ENCODE measurements at regions not wholly inside any gene's neighbourhood (a gene's known extent, or its start where the extent isn't known, plus 50 kb on each side); places are given as distances from the start of the nearest gene placed in this dataset.
"Not testable (repeated sequence)": the region's sequence is repeated elsewhere in the genome, so short reads cannot be mapped to it uniquely, and the experiment has no call there.

DNA sequence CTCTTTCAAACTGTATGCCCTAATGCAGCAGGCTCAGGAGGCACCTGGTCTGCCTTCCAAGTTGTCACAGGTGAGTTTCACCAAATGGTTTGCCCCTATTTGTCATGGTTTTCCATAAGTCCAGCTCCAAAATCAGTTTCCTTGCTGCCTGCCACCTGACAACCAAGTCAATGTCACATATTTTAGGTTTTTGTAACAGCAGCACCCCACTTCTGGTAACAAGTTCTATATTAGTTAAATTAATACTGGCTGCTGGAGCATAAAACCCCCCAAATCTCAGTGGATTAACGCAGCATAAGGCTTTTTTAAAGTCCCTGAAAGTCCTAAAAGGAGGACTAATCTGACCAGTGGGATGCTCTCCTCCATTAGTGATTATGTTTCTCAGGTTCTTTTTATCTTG, 200.7 kb downstream of the RRAGC start:
- DNase-seq, result no peak

GRCh38 chr1:38657873-38658272, 201.7 kb downstream of the RRAGC start:
- no peak for DNase-seq

GRCh38 chr1:38657207-38657840, 202.2 kb downstream of the RRAGC start:
- DNase-seq, result no peak

DNA sequence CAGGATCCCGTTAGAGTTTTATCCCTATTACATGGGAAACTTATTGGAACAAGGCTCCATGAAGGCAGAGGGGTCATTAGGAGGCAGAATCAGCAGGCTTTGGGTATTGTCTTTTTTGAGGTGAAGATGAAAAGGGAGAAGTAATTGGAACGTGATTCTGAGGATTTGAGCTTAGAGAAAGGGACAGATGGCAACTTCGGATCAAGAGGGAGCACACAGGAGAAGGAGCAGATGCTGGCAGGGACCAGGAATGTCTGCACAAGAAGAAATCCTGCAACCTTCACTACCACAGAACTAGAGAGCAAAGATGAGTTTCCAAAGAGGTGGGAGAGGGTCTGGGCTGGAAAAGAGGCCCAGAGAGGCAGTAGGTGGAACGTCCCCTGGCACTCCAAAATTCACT, 202.8 kb downstream of the RRAGC start:
- no peak for DNase-seq

GRCh38 chr1:38652217-38652616, 207.4 kb downstream of the RRAGC start:
- DNase-seq, result no peak

GRCh38 chr1:38651669-38652068, 207.9 kb downstream of the RRAGC start:
- DNase-seq, result no peak

- DNase-seq, result no peak
Observed at GRCh38 chr1:38648417-38648816, 211.2 kb downstream of the RRAGC start.

DNA sequence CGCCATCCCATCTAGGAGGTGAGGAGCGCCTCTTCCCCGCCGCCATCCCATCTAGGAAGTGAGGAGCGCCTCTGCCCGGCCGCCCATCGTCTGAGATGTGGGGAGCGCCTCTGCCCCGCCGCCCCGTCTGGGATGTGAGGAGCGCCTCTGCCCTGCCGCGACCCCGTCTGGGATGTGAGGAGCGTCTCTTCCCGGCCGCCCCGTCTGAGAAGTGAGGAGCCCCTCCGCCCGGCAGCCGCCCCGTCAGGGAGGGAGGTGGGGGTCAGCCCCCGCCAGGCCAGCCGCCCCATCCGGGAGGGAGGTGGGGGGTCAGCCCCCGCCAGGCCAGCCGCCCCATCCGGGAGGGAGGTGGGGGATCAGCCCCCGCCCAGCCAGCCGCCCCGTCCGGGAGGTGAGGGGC, 212.2 kb downstream of the RRAGC start:
- not testable (repeated sequence) for DNase-seq

DNA sequence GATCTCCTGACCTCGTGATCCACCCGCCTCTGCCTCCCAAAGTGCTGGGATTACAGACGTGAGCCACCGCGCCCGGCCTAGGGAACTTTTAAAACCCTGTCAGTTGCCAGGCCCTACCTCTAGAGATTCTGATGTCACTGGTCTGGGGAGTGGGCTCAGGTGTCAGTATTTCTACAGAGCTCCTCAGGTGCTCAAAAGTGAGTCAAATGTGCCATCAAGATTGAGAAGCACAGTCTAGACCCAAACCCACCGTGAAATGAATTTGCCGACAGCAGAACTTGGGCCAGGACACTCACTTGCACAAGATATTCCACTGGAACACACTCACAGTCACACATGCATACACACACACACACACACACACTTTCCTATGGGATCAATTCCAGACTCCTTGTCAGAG, 215.5 kb downstream of the RRAGC start:
- DNase-seq, result no peak

- DNase-seq, result no peak
Observed at GRCh38 chr1:38641661-38642060, 217.9 kb downstream of the RRAGC start.

GRCh38 chr1:38640371-38640770, 219.2 kb downstream of the RRAGC start:
- DNase-seq, result no peak

DNA sequence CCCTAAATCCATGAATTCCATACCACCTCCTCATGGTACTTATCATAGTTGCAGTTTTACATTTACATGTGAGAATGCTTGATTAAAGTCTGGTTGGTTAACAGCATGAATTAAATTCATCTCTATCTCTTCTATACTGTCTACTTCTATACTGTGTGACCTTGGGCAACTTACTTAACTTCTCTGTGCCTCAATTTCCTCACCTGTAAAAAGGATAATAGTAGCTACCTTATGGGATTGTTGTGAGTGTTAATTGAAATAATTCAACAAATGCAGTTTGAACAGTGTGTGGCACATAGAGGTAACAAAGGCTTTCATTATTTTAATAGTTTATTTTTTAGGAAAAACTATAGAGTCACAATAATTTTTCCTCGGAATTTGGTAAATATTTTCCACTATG, 231.3 kb downstream of the RRAGC start:
- no peak for DNase-seq

DNA sequence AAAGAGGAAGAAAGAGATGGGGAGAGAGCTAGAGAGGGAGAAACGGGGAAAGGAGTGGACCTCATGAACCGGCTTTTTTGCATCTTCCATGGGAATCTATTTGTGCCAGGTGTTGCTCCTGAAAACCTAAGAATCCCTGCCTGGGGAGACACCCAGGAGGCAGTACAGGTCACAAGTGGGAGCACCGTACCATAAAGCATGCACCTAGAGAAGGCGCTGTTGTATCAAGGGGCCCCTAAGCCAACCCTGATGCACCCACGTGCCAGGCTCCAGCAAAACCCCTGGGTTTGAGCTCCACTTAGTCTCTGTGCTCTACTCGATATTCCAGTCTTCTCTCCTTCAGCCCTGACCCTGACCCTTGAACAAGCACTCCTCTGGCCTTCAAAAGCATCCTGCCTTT, 233.6 kb downstream of the RRAGC start:
- DNase-seq, result no peak

DNA sequence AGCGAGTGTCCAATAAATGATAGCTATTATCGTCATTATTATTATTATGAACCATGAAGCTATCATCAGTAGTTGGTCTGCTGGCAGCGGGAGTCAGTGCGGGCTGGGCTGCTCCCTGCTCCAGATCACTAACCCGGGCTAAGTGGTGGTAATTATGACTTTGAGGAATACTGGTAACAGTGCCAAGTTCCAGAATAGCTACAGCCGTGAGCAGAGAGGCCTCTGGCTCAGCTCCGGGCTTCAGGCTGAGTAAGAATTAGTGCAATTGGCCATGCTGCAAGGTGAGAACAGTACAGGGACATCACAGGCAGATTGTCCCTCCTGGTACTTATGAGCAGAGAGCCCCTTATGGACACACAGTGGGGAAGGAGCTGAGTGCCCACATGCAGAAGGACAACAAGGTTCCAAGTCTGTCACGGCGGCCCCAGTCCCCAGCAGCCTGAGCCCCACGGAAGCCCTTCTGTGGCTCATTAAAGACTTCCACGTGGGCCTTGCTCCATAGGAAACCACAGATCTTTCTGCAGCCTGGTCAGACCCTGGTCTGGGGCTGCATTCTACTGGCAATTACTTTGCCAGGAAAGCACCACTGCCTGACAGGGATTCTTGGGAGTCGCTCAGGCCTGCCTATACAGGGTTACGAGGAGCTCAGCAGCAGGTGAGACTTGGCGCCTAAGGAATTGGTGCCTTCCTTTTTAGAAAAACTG, 235.1 kb downstream of the RRAGC start:
- no peak for DNase-seq

DNA sequence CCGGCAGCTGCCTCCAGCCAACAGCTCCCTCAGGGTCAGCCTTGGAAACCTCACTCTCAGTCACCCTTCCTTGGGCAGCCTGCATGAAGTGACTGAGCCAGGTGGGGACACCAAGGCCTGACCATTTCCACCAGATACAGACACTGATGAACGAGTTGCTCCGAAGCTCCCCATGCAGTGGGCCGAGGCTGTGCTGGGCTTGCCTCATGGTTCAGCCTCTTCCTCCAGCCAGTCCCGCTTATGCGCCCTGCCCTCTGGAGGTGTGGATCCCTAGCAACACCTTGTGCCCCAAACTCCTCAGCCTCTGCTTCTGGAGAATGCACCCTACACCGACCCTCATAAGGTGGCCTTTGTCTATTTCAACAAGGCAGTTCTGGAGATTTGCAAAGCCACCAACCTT, 236.0 kb downstream of the RRAGC start:
- no peak for DNase-seq

DNA sequence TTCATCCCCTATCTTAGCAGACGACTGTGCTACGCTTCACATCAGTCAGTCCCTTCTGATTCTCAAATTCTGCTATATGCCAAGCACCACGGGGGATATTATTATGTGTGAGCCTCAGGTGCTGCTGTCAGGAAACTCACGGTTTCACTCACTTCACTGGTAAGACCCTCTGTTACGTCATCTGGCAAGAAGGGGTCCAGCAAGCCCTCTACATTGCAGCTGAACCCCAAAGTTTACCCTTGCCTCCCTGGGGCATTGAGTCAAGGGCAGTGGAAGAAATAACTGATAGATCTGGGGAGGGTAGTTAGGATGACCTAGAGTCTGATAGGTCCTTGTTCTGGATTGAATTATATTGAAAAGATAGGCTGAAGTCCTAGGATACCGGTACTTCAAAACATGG, 237.4 kb downstream of the RRAGC start:
- no peak for DNase-seq

- no peak for DNase-seq
Observed at GRCh38 chr1:38616846-38617245, 242.7 kb downstream of the RRAGC start.

DNA sequence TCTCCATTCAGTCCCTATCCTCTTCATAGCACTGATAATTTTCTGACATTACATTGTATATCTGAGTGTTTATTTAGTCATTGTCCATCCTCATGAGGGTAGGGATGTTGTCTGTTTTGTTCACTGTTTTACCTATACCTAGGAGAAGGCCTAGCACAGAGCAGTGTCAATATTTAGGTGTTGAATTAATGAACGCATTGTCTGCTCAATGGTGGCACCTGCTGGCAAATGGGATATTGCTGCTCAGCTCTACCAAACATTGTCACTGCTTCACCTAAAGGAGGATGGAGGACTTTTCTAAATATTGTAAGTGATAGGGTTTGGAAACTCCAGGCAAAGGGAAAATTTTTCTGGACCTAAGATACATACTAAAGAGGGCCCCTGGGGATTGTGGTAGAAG, 243.9 kb downstream of the RRAGC start:
- no peak for DNase-seq

GRCh38 chr1:38614861-38615260, 244.7 kb downstream of the RRAGC start:
- no peak for DNase-seq

DNA sequence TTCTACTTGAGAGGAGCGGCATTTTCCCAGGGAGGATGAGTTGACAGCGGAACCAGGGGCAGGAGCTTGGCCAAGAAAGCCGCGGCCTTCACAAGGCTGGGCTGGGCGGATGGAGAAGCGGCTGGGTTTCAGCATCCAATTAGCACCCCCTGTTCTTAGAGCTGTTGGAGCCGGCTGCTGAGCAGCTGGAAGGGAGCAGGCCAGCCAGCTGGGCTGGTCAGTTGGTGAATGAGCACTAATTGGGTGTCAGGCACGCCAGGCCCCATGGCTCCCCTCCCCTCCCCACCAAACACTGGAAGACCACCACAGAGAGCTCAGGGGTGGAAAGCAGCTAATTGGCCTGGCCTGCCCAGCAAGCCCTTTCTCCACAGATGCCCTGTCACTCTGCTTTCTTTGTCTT, 245.6 kb downstream of the RRAGC start:
- no peak for DNase-seq

- DNase-seq, result no peak
Observed at GRCh38 chr1:38612951-38613350, 246.6 kb downstream of the RRAGC start.

- DNase-seq, result no peak
Observed at GRCh38 chr1:38611664-38612211, 247.8 kb downstream of the RRAGC start.

DNA sequence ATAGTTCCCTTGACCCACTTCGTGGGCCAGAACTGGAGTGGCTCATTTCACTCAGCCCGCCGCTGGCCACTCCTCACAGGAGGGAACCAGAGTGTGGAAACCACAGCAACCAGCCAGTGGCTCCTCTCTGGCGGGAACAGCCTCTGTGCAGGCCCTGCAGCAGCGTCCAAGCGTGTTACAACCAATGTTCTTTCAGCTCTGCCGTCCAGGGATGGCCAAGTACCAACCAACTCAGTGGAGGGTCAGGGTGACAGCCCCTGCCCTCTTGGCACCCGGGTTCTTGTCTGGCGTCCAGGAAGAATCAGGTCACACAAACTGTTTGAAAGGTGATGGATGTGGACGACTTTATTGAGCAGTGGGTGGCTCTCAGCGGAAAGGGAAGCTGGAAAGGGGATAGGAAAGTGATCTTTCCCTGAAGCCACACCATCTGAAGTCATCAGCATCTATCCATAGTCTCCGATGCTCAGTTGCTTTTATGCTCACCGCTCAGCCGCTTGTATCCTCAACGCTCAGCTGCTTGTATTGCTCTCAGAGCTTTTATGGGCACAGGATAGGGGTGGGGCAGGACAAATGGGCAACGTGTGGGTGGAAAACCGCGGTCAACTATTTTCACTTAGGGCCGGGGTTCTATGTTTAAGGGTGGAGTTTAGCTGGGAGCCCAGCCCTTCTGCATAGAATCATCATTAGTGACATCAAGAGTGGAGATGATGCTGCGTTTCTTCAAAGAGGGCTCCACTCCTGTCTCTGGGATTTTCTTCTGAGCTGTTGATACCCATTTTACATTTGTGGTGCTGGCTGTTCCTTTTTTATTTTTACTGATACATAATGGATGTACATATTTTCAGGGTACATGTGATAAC, 250.2 kb downstream of the RRAGC start:
- DNase-seq, result no peak
